B cell (primary cell): ENCODE measurements at regions not wholly inside any gene's neighbourhood (a gene's known extent, or its start where the extent isn't known, plus 50 kb on each side); places are given as distances from the start of the nearest gene placed in this dataset.

Experiments
- ATAC-seq: fragments of 200-7000 bp; cut with Tn5 transposase; one replicate; pipeline ENCODE4 v1.10.0; 2021; ENCODE audit warnings: low read depth, mild to moderate bottlenecking, moderate number of reproducible peaks, moderate library complexity
- CTCF ChIA-PET: fragments of 350-600 bp; sonication (Branson Sonifier 250); formaldehyde crosslinking; loops from one replicate; lab custom pipeline; 2021; ENCODE audit warnings: antibody characterized with exemption, inconsistent platforms; lab: Charles Lee
- POLR2A ChIA-PET: fragments of 350-600 bp; sonication (Branson Sonifier 250); formaldehyde crosslinking; loops from one replicate; lab custom pipeline; 2021; ENCODE audit warnings: antibody characterized with exemption; lab: Charles Lee
- DNase-seq: peaks from one replicate; pipeline ENCODE4 v3.0.0; 2013
- H2AFZ ChIP-seq: 2 replicates; pipeline ENCODE4 v1.6.1; 2012; ENCODE audit warnings: mild to moderate bottlenecking, low read depth, low read length; ENCODE audit not compliant: insufficient read depth, poor library complexity, severe bottlenecking
- H3K27ac ChIP-seq, 2 donors: 1 replicate in 1 of 2; 2 replicates in 1 of 2; pipeline ENCODE4 v1.5.1; 2012 to 2013; ENCODE audit warnings: low read length in 2 of 2, mild to moderate bottlenecking in 2 of 2, moderate library complexity in 1 of 2
- H3K27me3 ChIP-seq, 4 experiments: fragments of 200-600 bp in 1 of 4; sonication (generic) in 1 of 4; replicated peaks in 1 of 4; 1 replicate in 2 of 4; 2 replicates in 2 of 4; pipeline versions ENCODE4 v1.6.1 to v1.7.0; 2013 to 2016; ENCODE audit warnings: low read length in 3 of 4, mild to moderate bottlenecking in 2 of 4, mixed read lengths in 1 of 4, moderate library complexity in 1 of 4; ENCODE audit not compliant: insufficient read depth in 4 of 4, control insufficient read depth in 3 of 4; ENCODE audit errors: control extremely low read depth in 1 of 4
- H3K36me3 ChIP-seq, 2 experiments: replicated peaks in 1 of 2; 1 replicate in 1 of 2; 2 replicates in 1 of 2; pipeline versions ENCODE4 v1.6.1 to v1.7.1; 2013; ENCODE audit warnings: low read length in 1 of 2; ENCODE audit not compliant: insufficient read depth in 2 of 2, control insufficient read depth in 1 of 2; ENCODE audit errors: control extremely low read depth in 1 of 2, extremely low read depth in 1 of 2
- H3K4me1 ChIP-seq, 2 donors: fragments of 200-600 bp in 1 of 2; sonication (generic) in 1 of 2; 1 replicate in 1 of 2; 2 replicates in 1 of 2; pipeline versions ENCODE4 v1.5.1 to v1.6.1; 2013 to 2017; ENCODE audit warnings: low read length in 2 of 2; ENCODE audit not compliant: control insufficient read depth in 2 of 2, insufficient read depth in 2 of 2
- H3K4me2 ChIP-seq: replicated peaks from 2 replicates; pipeline ENCODE3; 2012; ENCODE audit warnings: mild to moderate bottlenecking, low read depth, low read length; ENCODE audit not compliant: poor library complexity, severe bottlenecking
- H3K4me3 ChIP-seq, 5 experiments: fragments of 200-600 bp in 1 of 5; sonication (generic) in 1 of 5; 1 replicate in 3 of 5; 2 replicates in 2 of 5; pipeline versions ENCODE4 v1.5.1 to v1.7.0; 2011 to 2016; ENCODE audit warnings: low read length in 4 of 5, mild to moderate bottlenecking in 4 of 5, low read depth in 2 of 5, control low read depth in 1 of 5, moderate library complexity in 1 of 5; ENCODE audit not compliant: insufficient read depth in 1 of 5; ENCODE audit errors: control extremely low read depth in 1 of 5, extremely low read depth in 1 of 5
- H3K79me2 ChIP-seq: fragments of 200-600 bp; sonication (generic); one replicate; pipeline ENCODE4 v1.6.0; 2016; ENCODE audit warnings: low read length; ENCODE audit not compliant: control insufficient read depth, insufficient read depth
- H3K9ac ChIP-seq: fragments of 200-600 bp; sonication (generic); 2 replicates; pipeline ENCODE4 v1.6.1; 2017; ENCODE audit warnings: mild to moderate bottlenecking, low read length, moderate library complexity
- H3K9me3 ChIP-seq, 3 donors: one replicate each; pipeline versions ENCODE4 v1.6.1 to v1.7.1; 2013; ENCODE audit warnings: low read length in 2 of 3; ENCODE audit not compliant: control insufficient read depth in 2 of 3, insufficient read depth in 1 of 3; ENCODE audit errors: control extremely low read depth in 1 of 3
- H4K20me1 ChIP-seq: 2 replicates; pipeline ENCODE4 v1.6.0; 2012; ENCODE audit warnings: mild to moderate bottlenecking, low read length; ENCODE audit not compliant: insufficient read depth, control insufficient read depth, poor library complexity, severe bottlenecking
- H3K27ac Mint-ChIP-seq: one replicate; pipeline ENCODE4 v1.8.0; 2021; ENCODE audit warnings: mixed read lengths
- H3K27me3 Mint-ChIP-seq: one replicate; pipeline ENCODE4 v1.8.0; 2021; ENCODE audit warnings: mixed read lengths
- H3K4me1 Mint-ChIP-seq: one replicate; pipeline ENCODE4 v1.8.0; 2021; ENCODE audit warnings: mixed read lengths
- H3K4me3 Mint-ChIP-seq: one replicate; pipeline ENCODE4 v1.8.0; 2021; ENCODE audit warnings: mixed read lengths
- H3K9me3 Mint-ChIP-seq: one replicate; pipeline ENCODE4 v1.8.0; 2022; ENCODE audit warnings: mixed read lengths; ENCODE audit not compliant: insufficient read depth
- EZH2 ChIP-seq: IDR thresholded peaks from 2 replicates; pipeline ENCODE4 v1.6.1; 2012; ENCODE audit warnings: borderline replicate concordance, low read depth, mild to moderate bottlenecking, moderate library complexity, low read length; ENCODE audit not compliant: insufficient read depth, poor library complexity, severe bottlenecking
- WGBS: methylation state at CpG from one replicate; pipeline ENCODE4 v1.1.5; 2013; ENCODE audit warnings: missing lambda C conversion rate; ENCODE audit not compliant: insufficient coverage; 5-methylcytosine and 5-hydroxymethylcytosine counted together
- intact Hi-C: fragments of 100-400 bp; cut with micrococcal nuclease; formaldehyde crosslinking; loops from one replicate; pipeline ENCODE4 v1.10.0; 2022
- TF ChIP-seq, protein P1 (sequence below): fragments of 200-600 bp; IDR thresholded peaks from one replicate; pipeline ENCODE4 v1.8.0; 2022; ENCODE audit warnings: antibody characterized with exemption, mild to moderate bottlenecking

DNA sequence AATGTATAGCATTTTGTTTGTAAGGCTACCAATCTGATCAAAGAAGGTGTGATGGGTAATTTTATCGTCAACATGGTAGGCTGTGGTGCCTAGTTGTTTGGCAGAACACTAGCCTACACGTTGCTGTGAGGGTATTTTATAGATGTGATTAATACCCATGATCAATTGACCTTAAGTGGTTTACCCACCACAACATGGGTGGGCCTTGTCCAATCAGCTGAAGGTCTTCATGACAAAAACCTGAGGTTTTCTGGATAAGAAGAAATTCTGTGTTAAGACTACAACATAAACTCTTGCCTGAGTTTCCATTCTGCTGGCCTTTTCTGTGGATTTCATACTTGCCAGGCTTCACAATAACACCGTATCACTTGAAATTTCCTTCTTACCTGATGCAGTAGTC, 131.8 kb upstream of the PPP1R3A start:
- Histone ChIP-seq H3K27me3 (peaks cover 0 to 2% (median 0%) of the 10 kb centered on the region in 4 experiments), H3K4me3 (no peak overlapping the region), H3K9me3 (peaks cover 0 to 6% (median 0%) of the 10 kb centered on the region in 3 donors), H3K36me3 (no peaks in the 10 kb centered on the region), H3K27ac (no peak overlapping the region), H3K79me2 (no peaks in the 10 kb centered on the region), H3K4me1 (peaks cover 18 to 26% of the 10 kb centered on the region in 2 donors), H3K4me2 (no peak overlapping the region), H3K9ac (no peak overlapping the region), H4K20me1 (no peaks in the 10 kb centered on the region), H2AFZ (no peak overlapping the region)
- ChIA-PET POLR2A (no interaction called here), CTCF (no interaction called here)
- Mint-ChIP-seq H3K27me3 (no peaks in the 10 kb centered on the region), H3K27ac (no peak overlapping the region), H3K4me3 (no peak overlapping the region), H3K4me1 (peaks cover 46% of the 10 kb centered on the region), H3K9me3 (no peaks in the 10 kb centered on the region)
- ATAC-seq, result no peak
- no peak for TF ChIP-seq EZH2
- TF ChIP-seq, protein P1, sequence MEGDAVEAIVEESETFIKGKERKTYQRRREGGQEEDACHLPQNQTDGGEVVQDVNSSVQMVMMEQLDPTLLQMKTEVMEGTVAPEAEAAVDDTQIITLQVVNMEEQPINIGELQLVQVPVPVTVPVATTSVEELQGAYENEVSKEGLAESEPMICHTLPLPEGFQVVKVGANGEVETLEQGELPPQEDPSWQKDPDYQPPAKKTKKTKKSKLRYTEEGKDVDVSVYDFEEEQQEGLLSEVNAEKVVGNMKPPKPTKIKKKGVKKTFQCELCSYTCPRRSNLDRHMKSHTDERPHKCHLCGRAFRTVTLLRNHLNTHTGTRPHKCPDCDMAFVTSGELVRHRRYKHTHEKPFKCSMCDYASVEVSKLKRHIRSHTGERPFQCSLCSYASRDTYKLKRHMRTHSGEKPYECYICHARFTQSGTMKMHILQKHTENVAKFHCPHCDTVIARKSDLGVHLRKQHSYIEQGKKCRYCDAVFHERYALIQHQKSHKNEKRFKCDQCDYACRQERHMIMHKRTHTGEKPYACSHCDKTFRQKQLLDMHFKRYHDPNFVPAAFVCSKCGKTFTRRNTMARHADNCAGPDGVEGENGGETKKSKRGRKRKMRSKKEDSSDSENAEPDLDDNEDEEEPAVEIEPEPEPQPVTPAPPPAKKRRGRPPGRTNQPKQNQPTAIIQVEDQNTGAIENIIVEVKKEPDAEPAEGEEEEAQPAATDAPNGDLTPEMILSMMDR, result no peak
- DNase-seq, result no peak
- intact Hi-C loops, result no loop called here
- WGBS, result no CpG with 5 or more reads among the region's 3 CpGs

DNA sequence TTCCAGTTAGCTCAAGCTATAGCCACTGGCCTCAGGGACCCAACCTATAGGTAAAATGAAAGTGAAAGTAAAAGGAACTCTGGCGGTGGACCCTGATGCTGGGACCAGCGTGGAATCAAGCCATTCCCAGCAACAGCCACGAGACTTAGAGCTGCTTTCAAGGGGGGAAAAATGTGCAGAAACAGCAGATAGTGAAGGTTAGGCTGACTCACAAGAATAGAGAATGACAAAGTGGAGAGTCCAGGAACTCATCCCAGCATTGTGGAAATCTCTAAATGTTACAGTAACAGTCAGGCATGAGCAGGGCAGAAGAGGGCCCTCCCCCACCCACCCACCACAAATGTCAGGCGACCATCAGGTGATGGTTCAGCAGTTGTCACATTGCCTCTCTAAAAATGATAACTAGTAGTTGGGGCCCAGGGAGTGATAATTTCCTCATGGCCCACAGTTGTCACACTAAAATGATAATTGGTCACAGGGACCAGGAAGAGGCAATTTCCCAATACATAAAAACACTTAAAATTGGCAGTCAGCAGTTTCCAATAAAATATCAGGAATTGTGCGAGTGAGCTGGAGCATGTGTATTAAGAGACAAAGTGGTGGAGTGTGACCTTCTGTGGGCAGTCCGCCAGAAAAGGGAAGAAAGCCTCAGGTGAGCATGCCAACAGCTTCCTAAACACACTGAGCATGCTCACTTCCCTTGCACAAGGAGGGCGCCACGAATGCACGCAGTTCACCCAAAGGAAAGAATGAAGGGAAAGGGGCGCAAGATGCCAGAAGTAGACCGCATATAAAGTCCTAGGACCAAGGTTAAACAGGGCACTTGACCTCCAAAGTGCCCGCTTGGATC, 129.8 kb upstream of the PPP1R3A start:
- H3K4me2 ChIP-seq, result peak overlapping the region; percentile 27
- H3K36me3 ChIP-seq, result no peaks in the 10 kb centered on the region
- ATAC-seq, result no peak
- no peak overlapping the region for H3K27ac Mint-ChIP-seq
- no peaks in the 10 kb centered on the region for H3K27me3 Mint-ChIP-seq
- no peaks in the 10 kb centered on the region for H3K9me3 Mint-ChIP-seq
- H2AFZ ChIP-seq, result no peak overlapping the region
- H3K79me2 ChIP-seq, result no peaks in the 10 kb centered on the region
- peak overlapping the region; percentile 2 for H3K4me3 Mint-ChIP-seq
- TF ChIP-seq, protein P1, result no peak
- no peak for TF ChIP-seq EZH2
- no peak overlapping the region for H3K27ac ChIP-seq
- POLR2A ChIA-PET, result no interaction called here
- peaks cover 0 to 6% (median 0%) of the 10 kb centered on the region in 3 donors for H3K9me3 ChIP-seq
- H4K20me1 ChIP-seq, result no peaks in the 10 kb centered on the region
- intact Hi-C loops, result no loop called here
- WGBS, result 83% methylated on average over 8 of the region's 12 CpGs
- H3K9ac ChIP-seq, result no peak overlapping the region
- H3K4me3 ChIP-seq, result no peak overlapping the region
- no peak for DNase-seq
- H3K4me1 ChIP-seq, result peaks cover 18 to 26% of the 10 kb centered on the region in 2 donors
- CTCF ChIA-PET, result no interaction called here
- no peaks in the 10 kb centered on the region for H3K27me3 ChIP-seq
- H3K4me1 Mint-ChIP-seq, result peaks cover 46% of the 10 kb centered on the region
